ENCODE measurements at regions not wholly inside any gene's neighbourhood (a gene's known extent, or its start where the extent isn't known, plus 50 kb on each side); places are given as distances from the start of the nearest gene placed in this dataset.

DNA sequence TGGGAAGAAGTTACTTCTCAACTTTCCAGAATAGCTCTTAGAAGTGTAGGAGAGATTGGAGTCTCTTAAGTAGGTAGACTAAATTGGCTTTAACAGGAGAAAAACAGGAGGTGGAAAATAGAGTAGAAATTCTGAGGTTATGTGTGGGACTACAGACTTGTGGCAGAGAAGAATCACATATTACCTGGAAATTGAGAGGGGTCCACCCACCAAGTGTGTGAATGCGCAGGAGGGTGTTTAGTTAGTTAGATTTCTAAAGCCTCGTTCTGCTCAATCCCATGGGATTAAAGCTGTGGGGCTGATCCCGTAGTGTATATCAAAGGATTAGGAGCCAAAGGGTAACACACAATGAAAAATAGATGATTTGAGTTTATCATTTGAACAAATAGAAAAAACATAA is 319.1 kb downstream of the TRIB2 start:
- Histone ChIP-seq H3K4me1 (ENCODE audit: control insufficient read depth, insufficient read depth, low read length) (no peaks in the 10 kb centered on the region), H3K36me3 (ENCODE audit: control insufficient read depth, insufficient read depth, low read length) (no peaks in the 10 kb centered on the region), H3K27ac (ENCODE audit: low read depth, low read length) (no peak overlapping the region), H3K4me3 (ENCODE audit: low read depth, low read length) (no peak overlapping the region), H3K27me3 (ENCODE audit: control insufficient read depth, insufficient read depth, low read length) (no peaks in the 10 kb centered on the region), H3K9me3 (ENCODE audit: control insufficient read depth, insufficient read depth, low read length) (no peaks in the 10 kb centered on the region)
- DNase-seq (ENCODE audit: low read depth in 4 of 6, low spot score in 6 of 6): no peak
- no CpG with 5 or more reads among the region's 3 CpGs for WGBS (ENCODE audit: insufficient coverage)

DNA sequence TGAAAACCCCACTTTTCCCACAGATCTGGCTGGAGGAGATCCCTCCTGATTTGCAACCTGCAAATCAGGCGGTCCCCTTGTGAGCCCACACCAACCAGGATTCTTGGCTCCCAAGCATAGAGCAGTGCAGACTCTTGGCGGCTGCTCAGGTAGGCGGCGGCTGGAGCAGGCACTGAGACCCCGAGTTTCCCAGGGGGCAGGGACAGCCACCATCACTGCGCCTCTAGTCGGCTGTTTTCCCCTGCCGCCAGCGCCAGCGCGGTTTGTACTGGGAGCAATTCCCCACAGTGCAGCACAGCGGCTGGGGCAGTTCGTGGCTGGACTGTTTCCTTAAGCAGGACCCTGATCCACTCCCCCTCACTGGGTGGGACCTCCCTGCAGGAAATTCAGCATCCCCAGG is 323.3 kb downstream of the TRIB2 start:
- Histone ChIP-seq H3K27me3 (ENCODE audit: control insufficient read depth, insufficient read depth, low read length) (no peaks in the 10 kb centered on the region), H3K4me3 (ENCODE audit: low read depth, low read length) (no peak overlapping the region), H3K4me1 (ENCODE audit: control insufficient read depth, insufficient read depth, low read length) (no peaks in the 10 kb centered on the region), H3K27ac (ENCODE audit: low read depth, low read length) (no peak overlapping the region), H3K9me3 (ENCODE audit: control insufficient read depth, insufficient read depth, low read length) (peaks cover 3% of the 10 kb centered on the region), H3K36me3 (ENCODE audit: control insufficient read depth, insufficient read depth, low read length) (no peaks in the 10 kb centered on the region)
- 82% methylated on average over 13 of the region's 13 CpGs for WGBS (ENCODE audit: insufficient coverage)
- no peak for DNase-seq (ENCODE audit: low read depth in 4 of 6, low spot score in 6 of 6)

DNA sequence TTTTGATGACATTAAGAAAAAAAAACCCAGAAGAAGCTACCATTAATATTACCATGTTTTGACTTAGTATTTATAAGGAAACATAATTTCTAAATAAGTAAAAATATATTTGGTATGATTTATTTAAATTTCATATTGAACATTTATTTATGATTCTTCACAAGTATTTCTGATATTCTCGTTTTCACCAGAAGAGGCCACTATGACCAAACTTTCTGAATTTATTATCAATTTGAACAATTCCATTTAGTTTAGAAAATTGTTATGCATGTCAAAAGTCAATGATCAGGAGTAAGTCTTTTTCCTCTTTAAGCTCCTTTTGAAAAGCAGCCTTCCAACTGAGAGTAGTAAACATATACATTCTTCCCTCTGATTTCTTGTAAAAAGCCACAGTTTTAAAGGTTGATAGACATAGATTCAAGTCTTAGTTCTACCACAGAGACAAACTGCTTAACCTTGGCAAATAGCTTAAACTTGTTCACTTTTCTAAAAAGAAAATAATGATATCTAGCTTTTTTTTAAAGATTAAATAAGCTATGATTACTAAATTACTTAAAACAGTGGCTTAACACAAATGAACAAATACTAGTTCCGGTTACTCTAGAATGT is 329.9 kb downstream of the TRIB2 start:
- Histone ChIP-seq H3K9me3 (ENCODE audit: control insufficient read depth, insufficient read depth, low read length) (no peaks in the 10 kb centered on the region), H3K36me3 (ENCODE audit: control insufficient read depth, insufficient read depth, low read length) (no peaks in the 10 kb centered on the region), H3K4me1 (ENCODE audit: control insufficient read depth, insufficient read depth, low read length) (no peaks in the 10 kb centered on the region), H3K27ac (ENCODE audit: low read depth, low read length) (no peak overlapping the region), H3K4me3 (ENCODE audit: low read depth, low read length) (no peak overlapping the region), H3K27me3 (ENCODE audit: control insufficient read depth, insufficient read depth, low read length) (no peaks in the 10 kb centered on the region)
- peak in 3 of 6 donors; percentile 39 to 83 (median 53) for DNase-seq (ENCODE audit: low read depth in 4 of 6, low spot score in 6 of 6)
- WGBS (ENCODE audit: insufficient coverage): no CpG with 5 or more reads among the region's 2 CpGs

- Histone ChIP-seq H3K36me3 (ENCODE audit: control insufficient read depth, insufficient read depth, low read length) (no peaks in the 10 kb centered on the region), H3K4me1 (ENCODE audit: control insufficient read depth, insufficient read depth, low read length) (no peaks in the 10 kb centered on the region), H3K27me3 (ENCODE audit: control insufficient read depth, insufficient read depth, low read length) (no peaks in the 10 kb centered on the region), H3K27ac (ENCODE audit: low read depth, low read length) (no peak overlapping the region), H3K9me3 (ENCODE audit: control insufficient read depth, insufficient read depth, low read length) (no peaks in the 10 kb centered on the region), H3K4me3 (ENCODE audit: low read depth, low read length) (no peak overlapping the region)
- no peak for DNase-seq (ENCODE audit: low read depth in 4 of 6, low spot score in 6 of 6)
Observed at GRCh38 chr2:13050764-13051163, 334.0 kb downstream of the TRIB2 start.

DNA sequence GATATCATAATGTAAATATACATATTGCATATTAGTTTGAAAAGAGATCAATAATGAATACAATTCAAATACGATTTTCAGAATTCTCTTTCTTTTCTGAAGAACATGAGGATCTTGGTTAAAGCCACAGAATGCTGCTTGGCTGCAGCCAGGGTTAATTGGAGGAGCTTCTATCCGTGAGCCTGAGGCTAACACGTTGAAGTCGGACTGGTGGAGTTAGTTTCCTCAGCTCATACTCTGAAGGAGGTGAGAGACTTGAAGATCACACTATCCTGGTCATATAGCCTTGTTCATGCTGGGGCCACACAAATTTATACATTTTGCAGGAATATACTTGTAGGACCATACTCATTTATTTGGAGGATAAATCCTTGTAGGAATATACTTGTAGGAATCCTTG is 335.8 kb downstream of the TRIB2 start:
- no CpG with 5 or more reads among the region's 4 CpGs for WGBS (ENCODE audit: insufficient coverage)
- no peaks in the 10 kb centered on the region for H3K9me3 ChIP-seq (ENCODE audit: control insufficient read depth, insufficient read depth, low read length)
- no peak overlapping the region for H3K4me3 ChIP-seq (ENCODE audit: low read depth, low read length)
- no peak for DNase-seq (ENCODE audit: low read depth in 4 of 6, low spot score in 6 of 6)
- no peak overlapping the region for H3K27ac ChIP-seq (ENCODE audit: low read depth, low read length)
- H3K36me3 ChIP-seq (ENCODE audit: control insufficient read depth, insufficient read depth, low read length): no peaks in the 10 kb centered on the region
- H3K27me3 ChIP-seq (ENCODE audit: control insufficient read depth, insufficient read depth, low read length): no peaks in the 10 kb centered on the region
- H3K4me1 ChIP-seq (ENCODE audit: control insufficient read depth, insufficient read depth, low read length): no peaks in the 10 kb centered on the region

- no peaks in the 10 kb centered on the region for H3K9me3 ChIP-seq (ENCODE audit: control insufficient read depth, insufficient read depth, low read length)
- H3K27me3 ChIP-seq (ENCODE audit: control insufficient read depth, insufficient read depth, low read length): no peaks in the 10 kb centered on the region
- WGBS (ENCODE audit: insufficient coverage): no CpG with 5 or more reads among the region's 3 CpGs
- H3K36me3 ChIP-seq (ENCODE audit: control insufficient read depth, insufficient read depth, low read length): no peaks in the 10 kb centered on the region
- no peak overlapping the region for H3K4me3 ChIP-seq (ENCODE audit: low read depth, low read length)
- DNase-seq (ENCODE audit: low read depth in 4 of 6, low spot score in 6 of 6): peak in 5 of 6 donors; percentile 28 to 91 (median 43)
- no peaks in the 10 kb centered on the region for H3K4me1 ChIP-seq (ENCODE audit: control insufficient read depth, insufficient read depth, low read length)
- H3K27ac ChIP-seq (ENCODE audit: low read depth, low read length): no peak overlapping the region
Observed at GRCh38 chr2:13056259-13056843, 339.6 kb downstream of the TRIB2 start.

- Histone ChIP-seq H3K27ac (ENCODE audit: low read depth, low read length) (no peak overlapping the region), H3K27me3 (ENCODE audit: control insufficient read depth, insufficient read depth, low read length) (no peaks in the 10 kb centered on the region), H3K4me1 (ENCODE audit: control insufficient read depth, insufficient read depth, low read length) (no peaks in the 10 kb centered on the region), H3K9me3 (ENCODE audit: control insufficient read depth, insufficient read depth, low read length) (no peaks in the 10 kb centered on the region), H3K36me3 (ENCODE audit: control insufficient read depth, insufficient read depth, low read length) (no peaks in the 10 kb centered on the region), H3K4me3 (ENCODE audit: low read depth, low read length) (no peak overlapping the region)
- DNase-seq (ENCODE audit: low read depth in 4 of 6, low spot score in 6 of 6): no peak
Observed at GRCh38 chr2:13057671-13058070, 340.9 kb downstream of the TRIB2 start.

GRCh38 chr2:13066676-13067075 is 349.9 kb downstream of the TRIB2 start:
- Histone ChIP-seq H3K27ac (ENCODE audit: low read depth, low read length) (no peak overlapping the region), H3K27me3 (ENCODE audit: control insufficient read depth, insufficient read depth, low read length) (no peaks in the 10 kb centered on the region), H3K9me3 (ENCODE audit: control insufficient read depth, insufficient read depth, low read length) (no peaks in the 10 kb centered on the region), H3K4me3 (ENCODE audit: low read depth, low read length) (no peak overlapping the region), H3K4me1 (ENCODE audit: control insufficient read depth, insufficient read depth, low read length) (no peaks in the 10 kb centered on the region), H3K36me3 (ENCODE audit: control insufficient read depth, insufficient read depth, low read length) (no peaks in the 10 kb centered on the region)
- no peak for DNase-seq (ENCODE audit: low read depth in 4 of 6, low spot score in 6 of 6)
- no CpG with 5 or more reads among the region's 1 CpG for WGBS (ENCODE audit: insufficient coverage)

GRCh38 chr2:13067508-13067907 is 350.8 kb downstream of the TRIB2 start:
- 93% methylated on average over 2 of the region's 2 CpGs for WGBS (ENCODE audit: insufficient coverage)
- Histone ChIP-seq H3K4me1 (ENCODE audit: control insufficient read depth, insufficient read depth, low read length) (no peaks in the 10 kb centered on the region), H3K4me3 (ENCODE audit: low read depth, low read length) (no peak overlapping the region), H3K36me3 (ENCODE audit: control insufficient read depth, insufficient read depth, low read length) (no peaks in the 10 kb centered on the region), H3K27me3 (ENCODE audit: control insufficient read depth, insufficient read depth, low read length) (no peaks in the 10 kb centered on the region), H3K27ac (ENCODE audit: low read depth, low read length) (no peak overlapping the region), H3K9me3 (ENCODE audit: control insufficient read depth, insufficient read depth, low read length) (no peaks in the 10 kb centered on the region)
- no peak for DNase-seq (ENCODE audit: low read depth in 4 of 6, low spot score in 6 of 6)

DNA sequence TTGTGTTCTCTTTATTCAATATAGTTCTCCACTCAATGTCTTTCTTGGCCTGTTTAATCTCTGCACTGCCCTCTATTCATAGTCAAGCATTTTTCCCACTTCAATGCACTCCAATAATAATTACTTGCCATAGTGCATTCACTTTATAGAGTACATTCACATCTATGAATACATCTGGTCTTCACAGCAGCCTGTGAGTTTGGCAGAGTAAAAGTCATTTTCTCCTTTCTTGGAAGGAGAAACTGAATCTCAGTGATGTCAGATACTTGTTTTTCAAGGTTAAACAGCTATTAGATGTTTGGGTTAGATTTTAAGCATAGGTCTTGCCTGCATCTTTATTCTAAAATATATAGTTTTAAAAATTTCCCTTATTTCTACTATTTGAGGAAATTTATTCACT is 373.2 kb downstream of the TRIB2 start:
- no peaks in the 10 kb centered on the region for H3K9me3 ChIP-seq (ENCODE audit: control insufficient read depth, insufficient read depth, low read length)
- H3K36me3 ChIP-seq (ENCODE audit: control insufficient read depth, insufficient read depth, low read length): no peaks in the 10 kb centered on the region
- H3K27me3 ChIP-seq (ENCODE audit: control insufficient read depth, insufficient read depth, low read length): no peaks in the 10 kb centered on the region
- H3K27ac ChIP-seq (ENCODE audit: low read depth, low read length): no peak overlapping the region
- DNase-seq (ENCODE audit: low read depth in 4 of 6, low spot score in 6 of 6): peak in 1 of 6 donors; percentile 18
- H3K4me3 ChIP-seq (ENCODE audit: low read depth, low read length): no peak overlapping the region
- no peaks in the 10 kb centered on the region for H3K4me1 ChIP-seq (ENCODE audit: control insufficient read depth, insufficient read depth, low read length)

Data from spinal cord (tissue), 9 donors.